Transverse colon (tissue), 4 donors: ENCODE measurements at regions not wholly inside any gene's neighbourhood (a gene's known extent, or its start where the extent isn't known, plus 50 kb on each side); places are given as distances from the start of the nearest gene placed in this dataset.
A peak's percentile ranks its signal among the peaks of the same experiment; 100 is the strongest.

Source experiments
- DNase-seq: peaks from one replicate; pipeline ENCODE4 v3.0.0-alpha.2; 2019
- H3K27ac ChIP-seq, 4 donors: fragments of 200-600 bp; sonication (generic); 2 replicates each; pipeline ENCODE4 v1.5.1; 2016 to 2018; ENCODE audit warnings: inconsistent platforms in 4 of 4
- H3K27me3 ChIP-seq: fragments of 200-600 bp; sonication (generic); 2 replicates; pipeline ENCODE4 v1.5.1; 2017; ENCODE audit warnings: inconsistent platforms
- H3K36me3 ChIP-seq, 4 donors: fragments of 200-600 bp; sonication (generic); 2 replicates each; pipeline ENCODE4 v1.5.1; 2017 to 2019; ENCODE audit warnings: inconsistent platforms in 4 of 4
- H3K4me1 ChIP-seq, 4 donors: fragments of 200-600 bp; sonication (generic); 2 replicates each; pipeline ENCODE4 v1.5.1; 2017 to 2020; ENCODE audit warnings: inconsistent platforms in 4 of 4
- H3K4me3 ChIP-seq, 4 donors: fragments of 200-600 bp; sonication (generic); 1 replicate in 1 of 4; 2 replicates in 3 of 4; pipeline versions ENCODE4 v1.5.1 to v1.6.1; 2017 to 2019; ENCODE audit warnings: inconsistent platforms in 4 of 4
- H3K9me3 ChIP-seq, 2 donors: fragments of 200-600 bp; sonication (generic); 2 replicates each; pipeline ENCODE4 v1.5.1; 2017 to 2019; ENCODE audit warnings: inconsistent platforms in 2 of 2
- CTCF ChIP-seq, 5 experiments: fragments of 200-600 bp in 3 of 5; fragments of 450-650 bp in 2 of 5; sonication (generic) in 3 of 5; IDR thresholded peaks; 1 replicate in 2 of 5; 2 replicates in 3 of 5; pipeline ENCODE4 v1.5.1; 2016 to 2017; ENCODE audit warnings: antibody characterized with exemption in 5 of 5, inconsistent platforms in 3 of 5, mild to moderate bottlenecking in 2 of 5, moderate library complexity in 1 of 5
- EP300 ChIP-seq: sonication (generic); formaldehyde crosslinking; IDR thresholded peaks from one replicate; pipeline ENCODE4 v1.6.1; 2017; ENCODE audit warnings: antibody characterized with exemption, low read depth
- POLR2A ChIP-seq: fragments of 450-650 bp; IDR thresholded peaks from one replicate; pipeline ENCODE4 v1.6.1; 2016; ENCODE audit warnings: antibody characterized with exemption, mild to moderate bottlenecking, moderate library complexity
- POLR2AphosphoS5 ChIP-seq, 3 donors: sonication (generic); formaldehyde crosslinking; IDR thresholded peaks; one replicate each; pipeline ENCODE4 v1.6.1; 2016; ENCODE audit warnings: antibody characterized with exemption in 3 of 3
- WGBS, 2 donors: methylation state at CpG; one replicate each; pipeline ENCODE4 v1.1.5; 2018; ENCODE audit warnings: low coverage in 1 of 2; 5-methylcytosine and 5-hydroxymethylcytosine counted together
- in situ Hi-C, 4 donors: fragments of 200-750 bp; cut with MboI; loops; one replicate each; pipeline versions ENCODE4 v1.15.0 to v1.15.1; 2017; ENCODE audit warnings: low sequenced_read_pairs in 3 of 4, low pct_ligation_motif_present in 1 of 4, low pct_unique_long_range_greater_than_20kb in 1 of 4
- intact Hi-C: fragments of 100-400 bp; cut with DNase I; formaldehyde crosslinking; loops from one replicate; pipeline ENCODE4 v1.15.1; 2023; ENCODE audit warnings: low total_unique reads

DNA sequence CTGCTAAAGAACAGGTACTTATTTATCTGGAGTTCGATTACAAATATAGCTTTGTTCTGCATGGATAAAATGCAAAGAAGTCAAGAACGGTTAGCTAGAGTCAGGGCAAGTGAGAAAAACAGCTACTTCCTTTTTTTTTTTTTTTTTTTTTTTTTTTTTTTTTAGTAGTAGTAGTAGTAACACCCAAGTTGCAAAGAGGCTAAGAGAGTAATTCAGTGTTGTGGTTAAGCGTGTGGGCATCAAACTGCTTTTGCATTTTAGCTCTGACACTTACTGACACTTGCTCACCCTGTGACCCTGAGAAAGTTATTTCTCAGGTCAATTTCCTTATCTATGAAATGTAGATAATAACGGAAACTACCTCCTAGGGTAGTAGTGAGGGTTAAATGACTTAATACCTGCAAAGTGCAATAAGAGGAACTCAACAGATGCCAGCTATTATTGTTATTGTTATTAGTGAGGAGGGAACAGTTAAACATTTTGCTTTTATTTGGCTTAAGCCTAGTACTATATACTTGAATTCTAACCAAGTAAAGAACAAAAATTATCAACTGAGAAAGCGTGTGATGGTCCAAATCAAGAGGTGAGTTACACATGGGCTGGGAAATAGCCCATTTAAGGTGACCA is 86.7 kb upstream of the BACH2 start:
- Histone ChIP-seq H3K9me3 (no peaks in the 10 kb centered on the region), H3K27ac (no peak overlapping the region), H3K4me1 (no peaks in the 10 kb centered on the region), H3K36me3 (no peaks in the 10 kb centered on the region), H3K27me3 (no peaks in the 10 kb centered on the region), H3K4me3 (no peak overlapping the region)
- in situ Hi-C loops (loop anchor here in 2 of 4 donors (25.0 kb wide), 1 partner anchor 421 kb away; no protein-coding TSS in a partner anchor), intact Hi-C loops (no loop called here)
- 53 to 71% methylated on average over 4 to 5 of the region's 5 CpGs for WGBS, 2 donors
- TF ChIP-seq EP300 = no peak
- no peak for DNase-seq

DNA sequence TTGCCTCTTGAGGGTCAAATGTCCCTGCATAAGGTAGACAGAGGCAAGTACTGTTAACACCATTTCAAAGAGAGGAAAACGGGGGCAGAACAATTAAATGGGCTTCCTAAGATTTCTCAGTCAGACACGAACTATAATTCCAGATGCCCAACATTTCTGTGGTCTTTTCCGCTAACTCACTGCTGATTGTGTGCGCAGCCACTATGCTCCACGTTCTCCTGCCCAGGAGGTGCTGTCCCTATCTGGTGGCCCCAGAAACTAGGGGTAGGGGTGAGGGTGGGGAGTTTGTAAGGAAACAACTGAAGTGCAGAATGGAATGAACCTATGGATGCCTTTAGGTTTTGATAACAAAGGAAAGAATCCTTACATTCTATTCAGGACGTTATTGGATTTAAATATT is 86.1 kb upstream of the BACH2 start:
- Histone ChIP-seq H3K9me3 (no peaks in the 10 kb centered on the region), H3K4me3 (no peak overlapping the region), H3K27me3 (no peaks in the 10 kb centered on the region), H3K27ac (no peak overlapping the region), H3K36me3 (no peaks in the 10 kb centered on the region), H3K4me1 (no peaks in the 10 kb centered on the region)
- in situ Hi-C loops = loop anchor here in 2 of 4 donors (25.0 kb wide), 1 partner anchor 420 kb away; no protein-coding TSS in a partner anchor
- no peak for TF ChIP-seq POLR2AphosphoS5 (IDR thresholded peaks at IDR 0.05)
- TF ChIP-seq CTCF (IDR thresholded peaks at IDR 0.05) = no peak
- TF ChIP-seq EP300 = no peak
- TF ChIP-seq POLR2A = no peak
- intact Hi-C loops = no loop called here
- DNase-seq = no peak
- 64 to 69% methylated on average over 6 of the region's 6 CpGs for WGBS, 2 donors

GRCh38 chr6:90375681-90376439 is 79.2 kb upstream of the BACH2 start:
- Histone ChIP-seq H3K36me3 (no peaks in the 10 kb centered on the region), H3K4me1 (no peaks in the 10 kb centered on the region), H3K4me3 (no peak overlapping the region), H3K27ac (peak overlapping the region in 1 of 4 donors; percentile 38), H3K9me3 (no peaks in the 10 kb centered on the region), H3K27me3 (no peaks in the 10 kb centered on the region)
- DNase-seq = no peak
- TF ChIP-seq POLR2A (no peak), CTCF (IDR thresholded peaks at IDR 0.05) (no peak), EP300 (no peak), POLR2AphosphoS5 (IDR thresholded peaks at IDR 0.05) (no peak)
- intact Hi-C loops (no loop called here), in situ Hi-C loops (loop anchor here in 2 of 4 donors (25.0 kb wide), 1 partner anchor 414 kb away; no protein-coding TSS in a partner anchor)
- WGBS, 2 donors = 53 to 57% methylated on average over 9 of the region's 9 CpGs

DNA sequence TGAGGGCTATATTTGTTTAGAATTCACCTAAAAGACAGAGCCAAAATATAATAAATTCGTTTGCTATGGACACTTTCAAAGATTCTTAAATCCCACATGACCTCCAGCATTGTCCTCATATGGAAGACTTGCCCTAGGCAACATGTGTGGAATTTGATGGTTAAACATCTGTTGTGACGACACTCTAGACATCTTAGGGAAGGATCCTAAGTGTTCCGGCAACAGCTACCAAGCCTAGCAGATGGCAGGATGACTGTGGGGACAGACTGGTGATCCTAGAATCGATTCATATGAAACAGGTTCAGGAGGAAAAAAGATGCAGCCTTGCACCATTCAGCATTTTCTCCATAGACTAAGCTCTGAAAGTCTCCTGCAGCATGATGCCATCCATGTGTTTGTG is 77.6 kb upstream of the BACH2 start:
- in situ Hi-C loops = no loop called here
- H3K27me3 ChIP-seq = no peaks in the 10 kb centered on the region
- 59 to 88% methylated on average over 4 of the region's 4 CpGs for WGBS, 2 donors

More for the DNA sequence above, 77.6 kb upstream of the BACH2 start:
- no peak for DNase-seq
- no peak overlapping the region for H3K27ac ChIP-seq
- H3K9me3 ChIP-seq = no peaks in the 10 kb centered on the region
- intact Hi-C loops = no loop called here
- H3K36me3 ChIP-seq = no peaks in the 10 kb centered on the region
- no peaks in the 10 kb centered on the region for H3K4me1 ChIP-seq
- H3K4me3 ChIP-seq = no peak overlapping the region
- TF ChIP-seq CTCF (IDR thresholded peaks at IDR 0.05) (no peak), POLR2AphosphoS5 (IDR thresholded peaks at IDR 0.05) (no peak)
